ENCODE measurements at regions not wholly inside any gene's neighbourhood (a gene's known extent, or its start where the extent isn't known, plus 50 kb on each side); places are given as distances from the start of the nearest gene placed in this dataset.
"Not testable (repeated sequence)": the region's sequence is repeated elsewhere in the genome, so short reads cannot be mapped to it uniquely, and the experiment has no call there.

DNA sequence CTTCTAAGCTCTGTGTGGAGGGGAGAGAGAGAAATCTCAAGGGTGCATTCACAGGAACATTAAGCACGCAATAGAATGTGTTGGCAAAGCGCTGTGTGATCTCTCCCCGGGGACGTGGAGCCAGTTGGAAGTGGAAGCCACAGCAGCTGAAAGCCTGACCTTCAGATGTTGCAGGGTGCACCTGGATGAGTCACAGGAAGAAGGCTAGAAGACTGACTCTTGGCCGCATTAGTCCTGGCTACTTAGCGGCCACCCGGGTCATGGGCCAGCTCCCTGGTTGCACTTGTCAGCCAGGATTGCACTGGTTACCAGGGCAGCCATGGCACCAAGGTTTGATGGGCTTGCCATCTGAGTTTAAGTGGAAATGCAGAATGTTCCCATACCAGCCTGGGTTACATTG lies 128.6 kb upstream of the ALDH3B2 start:
- TF ChIP-seq EZH2 (IDR thresholded peaks at IDR 0.05; ENCODE audit: insufficient read depth, poor library complexity, severe bottlenecking); EZH2phosphoT487 (IDR thresholded peaks at IDR 0.05; ENCODE audit: insufficient read depth, low read depth): not testable (repeated sequence)

All from GM23248 (cell line).